Kidney glomerular epithelial cell (primary cell): ENCODE measurements at regions not wholly inside any gene's neighbourhood (a gene's known extent, or its start where the extent isn't known, plus 50 kb on each side); places are given as distances from the start of the nearest gene placed in this dataset.
A peak's percentile ranks its signal among the peaks of the same experiment; 100 is the strongest.

Source experiments
- DNase-seq: peaks from one replicate; lab custom pipeline; 2025; lab: John Stamatoyannopoulos, UW

DNA sequence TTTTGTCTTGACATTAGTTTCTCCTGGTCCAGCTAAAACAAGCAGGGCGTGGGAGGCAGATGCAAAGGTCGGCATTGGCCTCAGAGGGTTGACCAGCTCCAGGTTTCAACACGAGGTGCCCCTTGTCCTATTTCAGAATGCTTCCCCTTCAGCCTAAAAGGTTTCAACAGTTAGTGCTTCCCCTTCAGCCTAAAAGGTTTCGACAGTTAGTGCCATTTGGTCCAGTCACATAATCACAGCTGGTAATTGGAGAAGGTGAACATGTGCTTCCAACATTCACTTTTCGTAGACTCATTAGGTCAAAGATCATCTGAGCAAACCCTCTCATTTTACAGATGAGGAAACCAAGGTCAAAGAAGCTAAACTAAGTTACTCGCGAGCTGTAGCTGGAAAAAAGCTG, 270.3 kb upstream of the MAP3K1 start:
- DNase-seq, result no peak

DNA sequence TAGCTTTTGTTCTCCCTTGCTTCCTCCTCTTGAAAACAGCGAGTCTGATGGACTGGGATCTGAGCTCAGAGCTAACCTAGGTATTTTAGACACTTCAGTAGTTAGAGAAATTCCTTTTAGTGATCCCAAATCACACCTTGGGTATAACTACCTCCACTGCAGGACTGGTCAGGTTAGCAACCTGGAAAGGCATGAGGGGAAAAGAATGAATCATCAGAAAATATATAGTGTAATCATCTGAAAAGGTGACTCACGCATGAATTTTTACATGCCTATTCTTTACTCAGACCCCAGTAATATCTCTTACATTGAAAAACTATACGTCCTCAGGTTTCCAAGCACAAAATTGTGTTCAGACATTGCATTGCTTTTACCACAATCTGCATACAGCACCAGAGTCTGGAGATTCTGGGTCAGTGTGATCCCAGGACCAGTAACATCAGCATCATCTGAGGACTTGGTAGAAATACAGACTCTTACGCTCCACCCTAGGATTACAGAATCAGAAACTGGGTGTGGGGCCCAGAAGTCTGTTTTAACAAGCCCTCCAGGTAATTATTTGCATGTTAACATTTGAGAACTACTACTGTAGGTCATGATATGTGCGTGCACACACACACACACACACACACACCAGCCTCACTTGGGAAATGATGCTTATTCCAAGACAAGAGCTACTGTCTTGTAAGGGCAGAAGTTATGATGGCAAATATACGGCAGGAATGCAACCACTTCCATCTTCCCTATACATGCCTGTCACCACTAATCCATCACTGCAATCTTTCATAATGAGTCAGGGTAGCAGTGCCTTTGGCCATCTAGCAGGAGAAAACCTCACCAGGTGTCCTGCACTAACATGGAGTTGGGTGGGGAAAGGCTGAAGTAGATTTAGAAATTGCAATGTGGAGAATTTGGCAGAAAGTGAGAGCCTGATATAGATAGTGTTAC, 271.6 kb upstream of the MAP3K1 start:
- peak; percentile 59 for DNase-seq

DNA sequence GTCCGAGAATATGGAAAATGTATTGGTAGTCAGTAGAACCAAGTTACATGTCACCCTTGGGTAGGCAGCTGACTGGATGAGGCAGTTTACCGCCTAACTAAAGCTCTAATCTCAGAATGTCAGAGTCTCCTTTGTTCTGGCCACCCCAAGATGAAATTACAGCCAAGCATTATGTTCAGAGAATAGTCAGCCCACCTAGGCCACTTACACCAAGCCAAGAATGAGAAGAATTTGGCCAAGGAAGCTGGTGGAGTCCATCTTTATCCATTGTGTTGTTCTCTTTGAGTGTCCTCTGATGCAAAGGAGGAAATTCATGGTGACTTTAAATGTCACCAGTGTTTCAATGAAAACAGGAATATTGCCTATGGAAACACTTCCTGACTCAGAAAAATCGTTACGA, 275.1 kb upstream of the MAP3K1 start:
- DNase-seq, result no peak

DNA sequence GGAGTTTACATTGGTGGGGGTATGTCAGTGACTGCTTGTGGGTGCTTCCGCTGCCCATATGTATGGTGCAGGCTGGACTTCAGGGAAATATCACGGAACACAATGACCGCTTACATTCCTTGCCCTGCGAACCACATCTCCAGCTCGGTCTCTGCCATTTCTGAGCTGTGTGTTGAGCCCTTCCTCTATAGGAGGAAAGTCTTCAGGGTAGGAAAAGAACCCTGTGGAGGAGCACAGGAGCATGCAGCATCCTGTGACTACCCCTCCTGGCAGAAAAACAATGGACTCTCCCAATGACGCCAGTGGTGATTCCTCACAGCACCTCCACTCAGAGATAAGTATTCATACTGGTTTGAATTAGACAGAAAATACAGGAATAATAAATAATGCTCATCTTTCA, 276.8 kb upstream of the MAP3K1 start:
- DNase-seq, result no peak

DNA sequence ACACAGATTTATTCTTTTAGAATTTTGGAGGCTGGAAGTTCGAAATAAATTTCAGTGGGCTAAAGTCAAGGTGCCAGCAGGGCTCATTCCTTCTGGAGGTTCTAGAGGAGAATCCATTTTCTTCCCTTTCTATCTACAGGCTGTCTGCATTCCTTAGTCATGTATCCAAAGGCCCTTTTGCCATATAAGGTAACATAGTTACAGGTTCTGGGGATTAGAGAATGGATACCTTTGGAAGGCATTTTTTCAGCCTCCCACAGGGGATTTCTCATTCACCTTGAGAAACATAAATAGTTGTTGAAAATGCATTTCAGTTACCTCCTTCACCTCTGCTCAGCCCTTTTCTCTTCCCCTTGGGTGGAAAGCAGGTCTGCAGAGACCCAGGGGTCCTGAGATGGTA, 280.0 kb upstream of the MAP3K1 start:
- DNase-seq, result peak; percentile 81

DNA sequence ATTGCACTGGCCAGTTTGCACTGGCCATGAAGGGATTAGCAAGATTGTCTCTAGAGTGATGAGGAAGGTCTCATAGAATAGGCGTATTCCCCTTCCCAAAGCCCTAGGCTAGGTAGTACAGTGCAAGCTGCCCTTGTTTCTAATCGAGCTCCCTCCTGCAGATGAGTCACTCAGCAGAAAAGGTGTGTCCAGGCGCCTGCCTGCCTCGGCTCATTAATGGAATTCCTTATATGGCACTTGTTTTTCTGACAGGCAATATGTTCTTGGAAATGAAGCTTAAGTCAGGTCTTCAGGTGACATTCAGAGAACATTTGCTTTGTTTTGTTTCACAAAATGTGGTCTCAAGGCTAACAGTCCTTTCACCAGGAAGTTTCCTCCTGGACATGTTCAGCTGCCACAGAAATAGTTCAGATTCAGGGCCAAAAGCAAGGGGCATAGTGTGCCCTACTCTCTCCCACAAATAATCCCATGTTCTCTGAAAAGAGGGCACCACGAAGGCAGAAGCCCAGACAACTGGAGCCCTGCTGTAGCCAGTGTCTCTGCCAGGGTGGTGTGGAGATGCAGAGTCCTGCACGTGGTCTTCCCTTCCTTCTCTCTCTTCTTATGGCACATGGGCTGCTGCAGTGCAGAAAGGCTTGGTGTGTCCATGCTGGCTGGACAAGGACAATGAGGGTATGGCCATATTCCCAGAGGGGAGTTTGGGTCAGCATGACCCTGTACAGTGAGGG, 281.1 kb upstream of the MAP3K1 start:
- peak; percentile 76 for DNase-seq

DNA sequence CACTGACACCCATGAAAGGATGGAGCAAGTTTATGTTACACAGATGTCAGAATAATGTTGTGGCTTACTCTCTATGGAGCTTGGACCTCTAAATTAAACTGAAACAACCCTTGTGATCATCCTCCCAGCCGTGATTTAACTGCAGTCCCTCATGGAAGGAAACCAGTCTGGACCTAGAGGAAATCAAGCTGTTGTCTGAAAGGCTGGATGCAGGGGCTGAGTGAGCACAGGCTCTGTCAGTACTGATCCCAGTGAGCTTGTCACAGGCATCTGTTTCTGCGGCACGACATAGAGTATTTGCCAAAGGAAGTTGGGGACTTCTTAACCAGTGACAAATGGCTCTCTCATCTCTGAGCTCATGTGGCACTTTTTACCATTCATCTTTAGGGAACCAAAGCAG, 282.9 kb upstream of the MAP3K1 start:
- DNase-seq, result no peak

DNA sequence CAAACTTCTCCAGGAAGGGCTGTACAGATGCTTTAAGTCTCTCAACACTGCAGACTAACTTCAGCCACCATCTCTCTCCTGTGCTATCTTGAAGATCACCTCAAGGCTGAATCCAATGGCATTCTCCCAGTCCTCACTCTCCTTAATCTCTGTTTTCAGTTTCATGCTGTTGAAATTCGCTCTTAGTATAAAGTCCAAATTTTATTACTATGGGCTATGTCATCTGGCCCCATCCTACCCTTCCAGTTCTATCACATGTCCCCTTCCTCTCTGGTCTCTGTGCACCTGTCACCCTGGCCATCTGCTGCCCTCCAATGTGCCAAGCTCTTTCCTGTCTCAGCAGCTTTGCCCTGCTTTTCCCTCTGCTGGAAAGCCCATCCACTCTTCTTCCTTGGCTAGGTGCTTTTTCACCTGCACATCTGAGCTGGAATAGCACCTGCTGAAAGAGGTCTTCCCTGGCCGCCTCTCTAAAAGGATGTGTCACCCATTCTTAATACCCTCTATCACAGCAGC, 284.7 kb upstream of the MAP3K1 start:
- DNase-seq, result no peak

DNA sequence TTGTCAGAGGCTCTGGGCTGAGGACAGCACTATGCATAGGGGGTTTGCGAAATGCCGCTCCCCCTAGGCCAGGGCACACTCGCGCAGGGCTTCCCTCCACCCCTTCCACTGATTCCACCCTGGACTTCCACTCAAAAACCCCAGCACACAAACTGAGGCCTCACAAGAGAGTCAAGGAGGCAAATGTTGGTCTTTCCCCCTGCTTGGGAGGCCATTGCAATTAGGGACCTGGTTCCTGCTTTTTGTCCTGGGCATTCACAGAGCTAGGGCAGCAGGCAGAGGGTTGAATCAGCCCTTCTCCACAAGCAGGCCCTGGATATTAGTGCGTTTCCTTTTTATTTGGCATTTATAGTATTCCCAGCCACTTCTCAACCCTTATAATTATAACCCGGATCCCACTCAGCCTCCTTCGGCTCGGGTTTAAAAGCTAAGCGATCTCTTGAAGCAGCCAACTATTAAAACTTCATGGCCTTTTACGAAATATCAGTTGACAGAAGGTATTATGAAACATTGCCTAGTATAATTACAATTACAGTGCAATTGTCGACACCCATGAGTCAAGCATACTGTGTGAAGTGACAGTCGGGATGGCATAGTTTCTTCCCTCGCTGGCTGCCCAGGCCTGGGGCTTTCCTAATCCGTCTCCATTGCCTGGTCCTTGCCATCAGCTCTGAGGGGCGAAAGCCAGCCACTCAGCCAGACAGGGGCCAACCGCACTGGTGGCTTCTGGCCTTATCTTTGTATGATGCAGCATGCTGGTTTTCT, 285.5 kb upstream of the MAP3K1 start:
- DNase-seq, result no peak

DNA sequence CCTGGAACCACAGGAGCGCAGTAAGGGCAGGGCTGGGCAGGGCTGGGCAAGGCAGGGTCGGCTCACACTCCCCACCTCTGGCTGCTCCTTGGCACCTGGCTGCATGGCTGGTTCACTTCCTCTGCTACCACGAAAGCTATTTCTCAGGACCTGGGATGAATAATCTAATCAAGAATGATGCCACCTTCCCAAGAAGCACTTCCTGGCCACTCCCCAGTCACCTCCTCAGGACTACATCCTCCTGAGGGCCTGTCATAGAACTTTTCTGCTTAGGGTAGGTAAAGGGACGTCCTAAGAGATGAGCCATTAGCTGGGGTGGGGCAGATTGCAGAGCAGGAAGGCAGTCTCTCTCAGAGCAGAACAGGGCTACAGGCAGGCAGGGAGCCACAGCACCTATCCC, 288.2 kb upstream of the MAP3K1 start:
- DNase-seq, result no peak

DNA sequence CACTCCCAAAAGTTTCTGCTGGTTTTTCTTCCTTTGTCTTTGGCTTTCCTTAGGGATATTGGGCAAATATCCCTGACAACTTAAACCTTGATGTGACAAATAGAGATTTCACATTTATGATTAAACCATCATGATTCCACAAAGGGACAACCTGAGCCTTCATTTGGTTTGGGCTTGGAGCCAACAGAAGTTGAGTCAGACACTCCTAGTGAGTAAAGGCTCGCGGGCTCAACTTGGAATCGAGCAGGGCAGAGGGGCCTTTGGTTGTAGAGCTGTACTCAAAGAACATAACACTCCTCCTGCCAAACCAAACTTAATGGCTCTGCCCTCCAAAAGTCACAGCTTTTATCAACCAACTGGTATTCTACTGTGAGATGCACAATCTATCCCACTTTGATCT, 290.2 kb upstream of the MAP3K1 start:
- peak; percentile 59 for DNase-seq

DNA sequence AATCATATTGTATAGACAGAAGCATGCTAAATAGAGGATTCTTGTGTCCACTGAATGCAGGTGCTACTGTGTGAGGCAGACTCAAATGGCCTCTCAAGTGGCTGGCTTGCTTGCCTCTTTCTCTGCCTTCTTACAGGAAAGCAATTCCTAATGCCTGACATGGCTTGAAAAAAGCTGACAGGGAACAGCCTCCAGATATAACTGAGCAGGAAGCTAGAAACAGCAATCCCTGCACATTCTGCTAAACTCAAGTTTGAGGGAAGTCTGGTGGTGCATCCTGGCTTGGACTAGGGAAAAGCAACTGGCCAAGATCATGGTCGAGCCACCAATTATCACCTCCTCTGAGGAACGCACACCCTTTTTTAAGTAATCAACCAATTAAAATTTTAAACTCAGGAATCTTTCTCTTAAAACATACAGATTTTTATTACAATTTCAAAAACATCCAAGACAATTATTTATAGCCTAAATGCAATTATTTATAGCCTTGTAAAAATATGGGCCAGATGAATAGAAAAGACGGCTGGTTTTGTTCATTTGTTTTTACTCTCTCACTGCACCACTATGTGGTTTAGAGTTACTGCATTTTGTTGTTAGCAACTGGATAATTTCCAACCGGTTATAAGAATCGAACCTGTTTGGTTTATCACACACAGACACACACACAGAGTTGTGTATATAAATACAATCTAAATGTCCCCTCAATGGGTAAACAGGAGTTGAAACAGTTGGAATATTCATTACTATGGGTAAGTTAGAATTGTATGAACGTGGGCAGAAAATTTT, 290.9 kb upstream of the ANKRD55 start:
- no peak for DNase-seq

DNA sequence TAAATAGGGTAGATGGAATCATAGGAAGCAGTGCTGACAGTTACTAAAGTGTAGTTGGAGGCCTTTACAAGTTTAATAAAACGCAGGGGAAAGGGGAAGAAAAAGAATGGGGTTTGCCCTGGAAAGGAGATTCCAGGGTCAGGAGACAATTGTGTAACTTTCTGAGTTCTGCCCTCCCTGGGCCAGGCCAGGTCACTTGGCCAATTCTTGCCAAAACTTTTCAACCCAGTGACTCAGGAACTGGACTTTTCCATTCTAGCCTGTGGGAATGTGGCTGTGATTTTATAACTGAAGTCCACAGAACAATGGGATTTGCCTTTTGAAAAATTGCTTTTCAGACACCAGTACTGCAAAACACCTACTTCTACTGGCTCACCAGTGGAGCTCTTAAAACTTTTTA, 289.8 kb upstream of the ANKRD55 start:
- no peak for DNase-seq

DNA sequence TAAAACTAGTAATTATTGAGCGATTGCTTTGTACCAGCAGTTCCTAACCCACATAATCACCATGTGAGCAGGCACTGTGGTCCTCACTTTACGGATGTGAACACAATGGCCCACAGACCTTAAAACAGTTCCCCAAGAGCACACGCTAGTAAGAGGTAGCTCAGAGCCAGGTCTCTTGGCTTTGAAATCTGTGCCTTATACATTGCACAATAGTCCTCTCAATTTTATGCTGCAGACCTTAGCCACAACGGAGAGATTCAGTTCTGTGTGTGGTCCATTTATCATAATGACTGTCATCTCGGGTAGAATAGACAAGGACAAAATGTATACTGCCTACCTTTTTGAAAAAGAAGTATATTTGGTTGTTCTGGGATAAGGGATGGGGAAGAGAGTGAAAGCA, 289.0 kb upstream of the ANKRD55 start:
- DNase-seq, result no peak

DNA sequence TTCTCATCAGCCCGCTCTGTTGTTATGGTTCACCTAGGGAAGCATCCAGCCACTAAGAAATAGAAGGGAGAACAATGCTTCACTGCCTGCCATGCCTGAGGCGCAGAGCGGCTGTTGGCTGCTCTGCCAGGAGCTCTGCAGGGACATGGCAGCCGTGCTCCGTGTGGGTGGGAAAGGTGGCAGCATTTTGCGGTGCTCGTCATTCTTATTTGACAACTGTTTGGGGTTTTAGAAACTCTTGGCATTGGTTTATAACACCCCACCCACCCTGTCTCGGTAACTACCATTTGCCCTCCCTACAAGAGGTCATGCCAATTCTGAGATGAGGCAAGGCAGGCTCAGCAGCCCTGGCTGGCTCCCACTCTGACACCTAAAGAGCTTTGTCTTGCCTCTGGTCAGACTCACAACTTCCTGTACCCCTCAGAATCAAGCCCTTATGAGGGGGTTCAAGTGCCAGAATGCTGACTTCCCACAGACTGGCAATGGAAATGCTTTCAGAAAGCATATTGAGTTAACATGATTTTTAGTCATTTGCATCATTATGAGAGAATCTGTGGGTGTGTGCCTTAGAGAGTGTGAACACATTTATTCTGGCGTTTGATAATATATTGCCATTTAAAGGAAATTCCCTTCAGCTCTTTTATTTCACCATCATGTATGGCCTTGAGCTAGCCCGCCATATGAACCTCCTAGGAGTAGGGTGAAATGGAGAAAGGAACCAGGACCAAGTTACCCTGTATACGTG, 288.0 kb upstream of the ANKRD55 start:
- no peak for DNase-seq

DNA sequence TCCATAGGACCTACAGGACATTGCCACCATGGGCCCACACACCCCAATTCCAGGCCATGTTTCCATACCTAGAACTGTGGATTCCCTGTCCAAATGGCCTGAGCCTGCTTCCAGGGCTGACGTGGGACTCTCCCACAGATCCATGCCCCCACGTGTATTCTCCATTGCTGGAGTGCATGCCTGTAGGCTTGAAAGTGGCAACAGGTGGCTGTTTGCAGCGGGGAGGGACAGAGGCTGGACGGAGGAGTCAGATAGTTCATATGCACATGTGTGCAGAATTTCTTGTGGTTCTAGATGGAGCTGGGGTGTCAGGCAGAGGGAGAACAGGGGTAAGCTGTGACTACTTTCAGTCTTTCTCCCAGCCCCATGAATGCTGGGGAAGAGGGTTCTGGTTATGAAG, 285.7 kb upstream of the ANKRD55 start:
- no peak for DNase-seq

DNA sequence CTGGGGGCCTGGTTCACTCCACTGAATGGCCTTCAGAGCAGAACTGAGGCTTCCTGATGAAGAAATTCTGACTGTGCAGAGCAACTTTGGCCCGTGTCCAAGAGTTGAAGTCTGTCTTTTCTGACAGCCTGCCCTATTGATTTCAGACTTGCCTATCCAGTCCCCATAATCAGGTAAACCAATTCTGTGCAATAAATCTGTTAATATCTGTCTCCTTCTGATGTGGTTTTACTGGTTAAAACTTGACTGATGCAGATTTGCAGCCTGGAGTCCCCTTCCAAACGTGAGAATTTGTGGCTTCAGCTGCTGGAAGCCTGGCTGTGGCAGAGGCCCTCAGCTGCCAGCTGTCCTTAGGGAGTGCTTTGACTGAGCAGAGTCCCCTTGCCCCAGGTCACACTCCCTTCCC, 283.9 kb upstream of the ANKRD55 start:
- no peak for DNase-seq

DNA sequence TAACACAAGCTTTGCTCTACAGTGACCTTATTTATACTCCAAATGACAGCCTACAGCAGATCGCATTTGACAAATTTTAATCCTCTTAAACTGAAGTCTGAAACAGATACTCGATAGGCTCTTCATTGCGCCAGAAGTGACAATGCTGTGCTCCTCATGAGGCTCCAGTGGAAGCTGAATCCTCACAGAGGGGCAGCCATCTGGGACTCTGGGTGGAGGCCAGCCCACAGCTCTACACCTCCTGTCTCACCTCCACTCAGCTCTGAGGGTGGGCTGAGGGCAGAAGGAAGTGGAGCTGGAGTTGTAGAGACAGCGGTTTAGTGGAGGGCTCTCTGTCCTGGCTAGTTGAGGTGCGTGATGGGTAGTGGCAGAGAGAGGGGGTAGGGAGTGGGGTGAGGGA, 283.3 kb upstream of the ANKRD55 start:
- DNase-seq, result no peak

DNA sequence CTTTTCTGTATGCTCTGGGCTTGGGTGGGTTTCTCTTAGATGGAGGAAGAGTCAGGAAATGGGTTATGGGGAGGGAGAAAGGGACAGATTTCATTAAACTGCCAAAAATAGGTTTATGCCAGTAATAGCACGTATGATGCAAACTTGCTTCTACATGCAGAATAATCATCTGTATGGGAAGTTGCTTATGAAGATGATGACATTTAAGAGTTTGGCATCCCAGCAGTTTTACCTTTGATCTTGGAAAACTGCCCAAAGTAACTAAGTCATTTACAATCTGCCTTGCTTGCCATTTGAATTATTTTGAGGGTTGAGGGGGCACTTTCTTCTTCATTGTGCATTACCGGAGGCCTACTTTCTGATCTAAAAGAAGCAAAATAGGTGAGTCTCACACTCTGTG, 282.9 kb upstream of the ANKRD55 start:
- DNase-seq, result no peak

DNA sequence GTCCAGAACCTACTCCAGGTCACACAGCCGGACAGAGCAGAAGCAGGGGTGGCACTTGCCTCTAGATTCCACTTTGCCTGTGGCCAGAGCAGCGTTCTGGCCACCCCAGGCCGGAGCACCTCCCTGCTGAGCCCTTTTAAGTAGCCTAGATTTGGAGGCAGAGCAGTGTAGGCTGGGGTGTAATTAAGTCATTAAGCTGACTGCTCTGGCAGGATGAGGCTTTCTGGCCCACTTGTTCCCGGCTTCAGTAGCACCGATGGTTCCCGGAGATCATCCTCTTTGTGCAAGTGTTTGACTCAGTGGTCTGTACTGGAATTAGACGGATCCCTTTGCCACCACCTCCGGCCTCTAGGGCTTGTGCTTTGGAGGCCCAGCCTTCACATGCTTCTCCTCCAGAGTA, 281.9 kb upstream of the ANKRD55 start:
- no peak for DNase-seq

DNA sequence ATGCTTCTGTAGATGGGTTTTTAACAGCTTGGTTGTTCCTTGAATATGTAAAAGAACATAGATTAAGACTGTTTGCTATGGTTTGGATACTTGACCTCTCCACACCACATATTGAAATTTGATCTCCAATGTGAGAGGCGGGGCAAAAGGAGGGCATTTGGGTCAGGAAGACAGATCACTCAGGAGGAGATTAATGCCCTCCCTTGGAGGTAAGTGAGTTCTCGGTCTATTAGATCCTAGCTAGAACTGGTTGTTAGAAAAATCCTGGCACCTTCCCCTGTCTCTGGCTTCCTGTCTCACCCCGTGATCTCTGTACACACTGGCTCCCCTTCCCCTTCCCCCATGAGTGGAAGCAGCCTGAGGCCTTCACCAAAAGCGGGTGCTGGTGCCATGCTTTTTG, 281.1 kb upstream of the ANKRD55 start:
- DNase-seq, result peak; percentile 67
